ENCODE measurements at regions not wholly inside any gene's neighbourhood (a gene's known extent, or its start where the extent isn't known, plus 50 kb on each side); places are given as distances from the start of the nearest gene placed in this dataset.

GRCh38 chr11:10941414-10941813, 83.6 kb upstream of the ZBED5 start:
- TF ChIP-seq EZH2 (IDR thresholded peaks at IDR 0.05; ENCODE audit: insufficient read depth, low read length) (no peak), CTCF (IDR thresholded peaks at IDR 0.05; ENCODE audit: insufficient read depth, low read depth, low read length) (no peak)
